PFSK-1 (cell line): ENCODE measurements at regions not wholly inside any gene's neighbourhood (a gene's known extent, or its start where the extent isn't known, plus 50 kb on each side); places are given as distances from the start of the nearest gene placed in this dataset.

Experiments
- FOXP2 ChIP-seq: optimal IDR thresholded peaks from 2 replicates; pipeline ENCODE3; 2011; ENCODE audit warnings: borderline replicate concordance, control low read depth, inconsistent platforms; ENCODE audit not compliant: insufficient read depth; ENCODE audit errors: extremely low read length, extremely low read depth
- POLR2AphosphoS5 ChIP-seq: IDR thresholded peaks from 2 replicates; pipeline ENCODE4 v1.6.1; 2012; ENCODE audit warnings: low read depth, mild to moderate bottlenecking, control low read depth, low read length, moderate library complexity
- SIN3A ChIP-seq: IDR thresholded peaks from 2 replicates; pipeline ENCODE4 v1.6.1; 2012; ENCODE audit warnings: mild to moderate bottlenecking, low read length, moderate library complexity, borderline replicate concordance; ENCODE audit not compliant: insufficient read depth
- TAF1 ChIP-seq: IDR thresholded peaks from 2 replicates; pipeline ENCODE4 v1.6.1; 2012; ENCODE audit warnings: low read length, control low read depth, borderline replicate concordance; ENCODE audit not compliant: insufficient read depth
- TF ChIP-seq, protein P1 (sequence below), 2 experiments: IDR thresholded peaks; 2 replicates each; pipeline versions ENCODE4 v1.6.1 to v1.8.0; 2011 to 2012; ENCODE audit warnings: low read depth in 2 of 2, low read length in 2 of 2, control low read depth in 1 of 2, inconsistent platforms in 1 of 2, mild to moderate bottlenecking in 1 of 2, moderate library complexity in 1 of 2; ENCODE audit not compliant: insufficient read depth in 1 of 2

DNA sequence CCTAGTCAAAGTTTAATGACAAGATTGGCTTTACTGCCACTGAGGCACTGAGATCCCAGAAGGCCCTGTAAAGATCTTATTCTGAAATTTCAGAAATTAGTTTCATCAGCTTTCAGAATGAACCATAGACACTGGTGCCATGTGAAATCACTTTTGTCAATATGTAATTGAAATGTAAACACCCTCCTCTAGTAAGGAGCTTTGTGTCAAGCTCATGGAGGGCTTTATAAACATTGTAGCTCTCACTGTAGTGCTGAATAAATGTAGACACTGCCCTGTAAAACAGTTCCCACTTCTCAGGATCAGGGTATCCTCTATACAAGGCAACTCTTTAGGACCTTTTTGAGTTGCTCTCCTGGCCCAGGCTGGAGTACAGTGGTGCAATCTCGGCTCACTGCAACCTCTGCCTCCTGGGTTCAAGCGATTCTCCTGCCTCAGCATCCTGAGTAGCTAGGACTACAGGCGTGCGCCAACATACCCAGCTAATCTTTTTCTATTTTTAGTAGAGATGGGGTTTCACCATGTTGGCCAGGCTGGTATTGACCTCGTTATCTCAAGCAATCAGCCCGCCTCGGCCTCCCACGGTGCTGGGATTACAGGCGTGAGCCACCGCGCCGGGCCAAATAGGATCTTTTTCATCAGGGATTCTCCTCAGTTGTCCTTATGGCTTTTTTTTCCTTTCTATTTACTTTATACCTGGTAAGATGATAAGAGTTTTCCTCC is 1823.9 kb upstream of the CDH9 start:
- TF ChIP-seq, protein P1, sequence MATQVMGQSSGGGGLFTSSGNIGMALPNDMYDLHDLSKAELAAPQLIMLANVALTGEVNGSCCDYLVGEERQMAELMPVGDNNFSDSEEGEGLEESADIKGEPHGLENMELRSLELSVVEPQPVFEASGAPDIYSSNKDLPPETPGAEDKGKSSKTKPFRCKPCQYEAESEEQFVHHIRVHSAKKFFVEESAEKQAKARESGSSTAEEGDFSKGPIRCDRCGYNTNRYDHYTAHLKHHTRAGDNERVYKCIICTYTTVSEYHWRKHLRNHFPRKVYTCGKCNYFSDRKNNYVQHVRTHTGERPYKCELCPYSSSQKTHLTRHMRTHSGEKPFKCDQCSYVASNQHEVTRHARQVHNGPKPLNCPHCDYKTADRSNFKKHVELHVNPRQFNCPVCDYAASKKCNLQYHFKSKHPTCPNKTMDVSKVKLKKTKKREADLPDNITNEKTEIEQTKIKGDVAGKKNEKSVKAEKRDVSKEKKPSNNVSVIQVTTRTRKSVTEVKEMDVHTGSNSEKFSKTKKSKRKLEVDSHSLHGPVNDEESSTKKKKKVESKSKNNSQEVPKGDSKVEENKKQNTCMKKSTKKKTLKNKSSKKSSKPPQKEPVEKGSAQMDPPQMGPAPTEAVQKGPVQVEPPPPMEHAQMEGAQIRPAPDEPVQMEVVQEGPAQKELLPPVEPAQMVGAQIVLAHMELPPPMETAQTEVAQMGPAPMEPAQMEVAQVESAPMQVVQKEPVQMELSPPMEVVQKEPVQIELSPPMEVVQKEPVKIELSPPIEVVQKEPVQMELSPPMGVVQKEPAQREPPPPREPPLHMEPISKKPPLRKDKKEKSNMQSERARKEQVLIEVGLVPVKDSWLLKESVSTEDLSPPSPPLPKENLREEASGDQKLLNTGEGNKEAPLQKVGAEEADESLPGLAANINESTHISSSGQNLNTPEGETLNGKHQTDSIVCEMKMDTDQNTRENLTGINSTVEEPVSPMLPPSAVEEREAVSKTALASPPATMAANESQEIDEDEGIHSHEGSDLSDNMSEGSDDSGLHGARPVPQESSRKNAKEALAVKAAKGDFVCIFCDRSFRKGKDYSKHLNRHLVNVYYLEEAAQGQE (IDR thresholded peaks at IDR 0.05; ENCODE audit: insufficient read depth in 1 of 2, low read depth in 2 of 2, low read length in 2 of 2), result no peak
- TF ChIP-seq POLR2AphosphoS5, result no peak
- no peak for TF ChIP-seq TAF1
- TF ChIP-seq FOXP2, result no peak

DNA sequence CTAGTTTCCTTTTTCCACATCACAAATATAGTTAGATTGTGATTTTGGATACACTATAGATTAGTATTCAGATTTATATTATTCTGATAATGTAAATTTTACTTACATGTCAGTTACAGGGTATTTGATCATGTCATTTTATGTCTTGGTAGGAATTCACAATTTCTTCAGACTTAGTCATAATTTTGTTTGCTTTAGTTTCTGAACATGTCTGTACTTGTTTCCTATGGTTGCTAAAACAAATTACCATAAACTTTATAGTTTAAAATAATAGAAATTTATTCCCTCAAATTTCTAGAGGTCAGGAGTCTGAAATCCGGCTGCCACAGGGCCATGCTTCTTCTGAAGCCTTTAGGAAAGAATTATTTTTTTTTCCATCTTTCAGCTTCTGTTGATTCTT is 1817.2 kb upstream of the CDH9 start:
- no peak for TF ChIP-seq FOXP2
- no peak for TF ChIP-seq POLR2AphosphoS5
- no peak for TF ChIP-seq TAF1
- no peak for TF ChIP-seq SIN3A
- TF ChIP-seq, protein P1 (IDR thresholded peaks at IDR 0.05; ENCODE audit: insufficient read depth in 1 of 2, low read depth in 2 of 2, low read length in 2 of 2), result no peak

DNA sequence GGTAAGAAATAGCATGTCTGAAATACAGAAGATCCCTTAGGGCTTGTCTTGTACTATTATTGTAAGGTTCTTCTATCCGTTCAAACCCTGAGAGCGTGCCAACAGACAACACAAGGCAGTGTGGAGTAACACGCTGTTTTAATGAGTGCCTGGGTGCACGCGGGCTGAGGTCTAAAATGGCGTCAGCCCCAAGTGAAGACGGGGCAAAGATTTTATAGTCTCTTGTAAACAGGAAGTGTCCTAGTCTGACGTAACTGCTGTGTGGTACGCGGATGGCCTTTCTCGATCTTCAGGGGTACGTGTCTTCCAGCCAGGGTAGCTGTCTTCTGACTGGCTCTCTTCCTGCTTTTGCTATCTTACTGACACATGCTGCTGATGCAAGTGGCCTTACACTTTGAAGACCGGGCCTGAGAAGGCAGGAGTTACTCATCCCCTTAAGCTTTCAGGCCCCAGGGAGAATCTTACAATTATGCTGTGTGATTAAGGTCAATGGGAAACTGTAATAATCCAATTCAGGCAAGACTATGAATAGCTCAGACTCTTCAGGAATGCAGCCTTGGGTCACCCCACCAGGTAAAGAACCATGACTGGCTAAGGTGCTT is 1812.0 kb upstream of the CDH9 start:
- TF ChIP-seq TAF1, result no peak
- TF ChIP-seq FOXP2, result no peak
- TF ChIP-seq, protein P1 (IDR thresholded peaks at IDR 0.05; ENCODE audit: insufficient read depth in 1 of 2, low read depth in 2 of 2, low read length in 2 of 2), result no peak
- TF ChIP-seq SIN3A, result no peak
- no peak for TF ChIP-seq POLR2AphosphoS5

DNA sequence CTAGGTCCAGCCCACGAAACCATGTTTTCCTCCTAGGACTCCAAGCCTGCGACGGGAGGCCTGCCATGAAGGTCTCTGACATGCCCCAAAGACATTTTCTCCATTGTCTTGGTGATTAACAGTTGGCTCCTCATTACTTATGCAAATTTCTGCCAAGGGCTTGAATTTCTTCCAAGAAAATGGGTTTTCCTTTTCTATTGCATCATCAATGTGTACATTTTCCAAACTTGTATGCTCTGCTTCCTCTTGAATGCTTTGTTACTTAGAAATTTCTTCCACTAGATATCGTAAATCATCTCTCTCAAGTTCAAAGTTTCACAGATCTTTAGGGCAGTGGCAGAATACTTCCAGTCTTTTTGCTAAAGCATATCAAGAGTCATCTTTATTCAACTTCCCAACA is 1792.7 kb upstream of the CDH9 start:
- TF ChIP-seq, protein P1 (IDR thresholded peaks at IDR 0.05; ENCODE audit: insufficient read depth in 1 of 2, low read depth in 2 of 2, low read length in 2 of 2), result no peak
- TF ChIP-seq SIN3A (no peak), TAF1 (no peak), FOXP2 (no peak), POLR2AphosphoS5 (no peak)
